ENCODE measurements at regions not wholly inside any gene's neighbourhood (a gene's known extent, or its start where the extent isn't known, plus 50 kb on each side); places are given as distances from the start of the nearest gene placed in this dataset.

DNA sequence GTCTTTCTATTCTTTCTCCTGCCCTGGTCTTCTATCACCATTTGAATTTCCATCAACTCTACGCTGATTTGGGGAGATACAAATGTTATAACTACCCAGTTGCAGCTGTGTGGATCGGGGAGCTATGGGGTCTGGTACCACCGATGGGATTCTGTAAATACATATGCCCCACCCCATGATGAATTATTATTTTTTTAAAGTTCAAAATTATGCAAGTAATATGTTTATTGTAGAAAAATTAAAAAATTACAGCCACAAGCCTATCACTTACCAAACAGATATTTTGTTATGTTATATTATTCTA, 52.4 kb upstream of the CLMP start:
- CTCF ChIA-PET: interaction anchor here (0.7 to 3.9 kb wide), 30 partner anchors 10 to 232 kb away, joined by 3 to 36 read pairs (median 5); no protein-coding TSS in a partner anchor
- Mint-ChIP-seq H3K4me1 (peaks cover 12% of the 10 kb centered on the region), H3K27me3 (peaks cover 12% of the 10 kb centered on the region), H3K9me3 (no peaks in the 10 kb centered on the region), H3K36me3 (ENCODE audit: low read depth) (no peaks in the 10 kb centered on the region), H3K4me3 (no peak overlapping the region), H3K27ac (no peak overlapping the region)
- POLR2A ChIA-PET: no interaction called here
- DNase-seq: no peak

DNA sequence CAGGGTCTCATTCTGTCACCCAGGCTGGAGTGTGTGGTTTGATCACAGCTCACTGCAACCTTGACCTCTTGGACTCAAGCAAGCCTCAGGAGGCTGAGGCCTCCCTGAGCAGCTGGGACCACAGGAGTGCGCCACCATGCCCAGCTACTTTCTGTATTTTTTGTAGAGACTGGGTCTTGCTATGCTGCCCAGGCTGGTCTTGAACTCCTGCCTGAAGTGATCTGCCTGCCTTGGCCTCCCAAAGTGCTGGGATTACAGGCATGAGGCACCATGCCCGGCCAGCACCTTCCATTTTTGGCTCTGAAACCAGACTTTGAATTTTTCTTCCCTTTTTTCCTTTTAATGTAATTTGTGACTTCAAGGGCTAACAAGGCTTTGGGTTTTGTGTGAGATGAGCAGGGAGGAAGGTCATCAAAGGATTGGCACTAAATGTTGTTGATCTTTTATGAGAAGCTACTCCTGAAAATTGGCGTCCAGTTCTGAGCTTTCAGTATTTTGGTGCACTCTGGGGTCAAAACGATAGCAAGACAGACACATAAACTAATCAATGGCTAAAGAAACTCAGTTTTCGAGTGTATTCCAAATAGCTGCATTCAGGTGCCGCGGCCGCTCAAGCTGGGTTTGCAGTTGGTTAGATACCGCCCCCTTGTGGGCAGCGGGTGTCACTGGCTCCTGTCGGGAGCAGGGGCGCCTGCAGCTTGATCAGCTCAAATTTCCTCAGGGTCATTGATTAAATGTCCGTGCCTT, 51.9 kb upstream of the CLMP start:
- ChIA-PET POLR2A (interaction anchor here (0.8 kb wide), 1 partner anchor 190 kb away, joined by 3 read pairs; no protein-coding TSS in a partner anchor), CTCF (interaction anchor here (0.6 to 3.9 kb wide), 36 partner anchors 10 to 1561 kb away, joined by 3 to 36 read pairs (median 4); no protein-coding TSS in a partner anchor)
- Mint-ChIP-seq H3K27me3 (peaks cover 13% of the 10 kb centered on the region), H3K9me3 (no peaks in the 10 kb centered on the region), H3K4me3 (no peak overlapping the region), H3K36me3 (ENCODE audit: low read depth) (no peaks in the 10 kb centered on the region), H3K27ac (no peak overlapping the region), H3K4me1 (peaks cover 12% of the 10 kb centered on the region)
- peak; percentile 89 for DNase-seq

DNA sequence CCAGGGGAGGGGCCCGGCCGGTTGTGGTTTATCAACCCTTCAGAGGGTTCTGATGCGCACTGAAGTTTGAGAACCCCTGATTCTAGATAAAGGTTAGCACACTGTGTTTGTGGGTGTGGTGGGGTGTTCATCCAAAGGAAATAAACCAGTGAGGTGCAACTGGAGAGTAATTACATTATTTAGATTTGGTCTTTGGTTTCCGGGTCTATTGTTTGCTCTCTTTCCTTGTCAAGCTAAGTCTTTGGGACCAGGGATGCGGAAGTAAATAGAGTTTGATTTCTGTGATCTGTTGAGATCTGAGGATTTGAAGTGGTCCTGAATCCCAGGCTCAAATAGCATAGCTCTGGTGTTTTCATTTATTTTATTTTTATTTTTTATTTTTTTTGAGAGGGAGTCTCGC, 50.5 kb upstream of the CLMP start:
- no peak overlapping the region for H3K27ac Mint-ChIP-seq

More for the DNA sequence above, 50.5 kb upstream of the CLMP start:
- Mint-ChIP-seq H3K27me3 (peaks cover 23% of the 10 kb centered on the region), H3K4me3 (no peak overlapping the region), H3K36me3 (ENCODE audit: low read depth) (no peaks in the 10 kb centered on the region), H3K9me3 (no peaks in the 10 kb centered on the region), H3K4me1 (peaks cover 12% of the 10 kb centered on the region)
- POLR2A ChIA-PET: no interaction called here
- no peak for DNase-seq
- CTCF ChIA-PET: interaction anchor here (0.6 to 3.9 kb wide), 4 partner anchors 9 to 144 kb away, joined by 3 to 29 read pairs (median 3); no protein-coding TSS in a partner anchor
